ENCODE measurements at regions not wholly inside any gene's neighbourhood (a gene's known extent, or its start where the extent isn't known, plus 50 kb on each side); places are given as distances from the start of the nearest gene placed in this dataset.

GRCh38 chr6:49052901-49053300 is 410.2 kb downstream of the MMUT start:
- no peak for TF ChIP-seq CREM (IDR thresholded peaks at IDR 0.05; ENCODE audit: low read depth)
- no peak for TF ChIP-seq PBX3 (IDR thresholded peaks at IDR 0.05; ENCODE audit: insufficient replicate concordance, low read depth, low read length)
- TF ChIP-seq NFYB (IDR thresholded peaks at IDR 0.05; ENCODE audit: insufficient read depth, low read depth, low read length), result no peak
- TF ChIP-seq ASH2L (IDR thresholded peaks at IDR 0.05; ENCODE audit: borderline replicate concordance, low read depth), result no peak
- TF ChIP-seq SIN3A (IDR thresholded peaks at IDR 0.05; ENCODE audit: low read depth, low read length), result no peak
- no peak for TF ChIP-seq CEBPZ (IDR thresholded peaks at IDR 0.05; ENCODE audit: low read depth, low read length)
- no peak for TF ChIP-seq CTCF (IDR thresholded peaks at IDR 0.05 in 2 of 3, conservative IDR thresholded peaks at IDR 0.05 in 1 of 3; ENCODE audit: control insufficient read depth in 2 of 3, extremely low read depth in 1 of 3, insufficient read depth in 1 of 3, low read depth in 3 of 3, low read length in 3 of 3)
- no peak for TF ChIP-seq MYC (IDR thresholded peaks at IDR 0.05; ENCODE audit: insufficient read depth, insufficient read length, insufficient replicate concordance, low read length, severe bottlenecking)
- TF ChIP-seq CHD4 (IDR thresholded peaks at IDR 0.05), result no peak
- no peak for TF ChIP-seq REST (IDR thresholded peaks at IDR 0.05; ENCODE audit: low read depth, low read length)

Data from GM12878 (cell line).